Epithelial cell of proximal tubule (primary cell): ENCODE measurements at regions not wholly inside any gene's neighbourhood (a gene's known extent, or its start where the extent isn't known, plus 50 kb on each side); places are given as distances from the start of the nearest gene placed in this dataset.

Experiments
- DNase-seq: peaks from one replicate; pipeline ENCODE4 v3.0.0-alpha.2; 2011; ENCODE audit warnings: low read depth
- H3K4me3 ChIP-seq: 2 replicates; pipeline ENCODE4 v1.5.1; 2011; ENCODE audit warnings: low read depth, mild to moderate bottlenecking, low read length
- TF ChIP-seq, protein P1 (sequence below): conservative IDR thresholded peaks from 2 replicates; pipeline ENCODE4 v1.5.1; 2012; ENCODE audit warnings: low read depth, mild to moderate bottlenecking, low read length

DNA sequence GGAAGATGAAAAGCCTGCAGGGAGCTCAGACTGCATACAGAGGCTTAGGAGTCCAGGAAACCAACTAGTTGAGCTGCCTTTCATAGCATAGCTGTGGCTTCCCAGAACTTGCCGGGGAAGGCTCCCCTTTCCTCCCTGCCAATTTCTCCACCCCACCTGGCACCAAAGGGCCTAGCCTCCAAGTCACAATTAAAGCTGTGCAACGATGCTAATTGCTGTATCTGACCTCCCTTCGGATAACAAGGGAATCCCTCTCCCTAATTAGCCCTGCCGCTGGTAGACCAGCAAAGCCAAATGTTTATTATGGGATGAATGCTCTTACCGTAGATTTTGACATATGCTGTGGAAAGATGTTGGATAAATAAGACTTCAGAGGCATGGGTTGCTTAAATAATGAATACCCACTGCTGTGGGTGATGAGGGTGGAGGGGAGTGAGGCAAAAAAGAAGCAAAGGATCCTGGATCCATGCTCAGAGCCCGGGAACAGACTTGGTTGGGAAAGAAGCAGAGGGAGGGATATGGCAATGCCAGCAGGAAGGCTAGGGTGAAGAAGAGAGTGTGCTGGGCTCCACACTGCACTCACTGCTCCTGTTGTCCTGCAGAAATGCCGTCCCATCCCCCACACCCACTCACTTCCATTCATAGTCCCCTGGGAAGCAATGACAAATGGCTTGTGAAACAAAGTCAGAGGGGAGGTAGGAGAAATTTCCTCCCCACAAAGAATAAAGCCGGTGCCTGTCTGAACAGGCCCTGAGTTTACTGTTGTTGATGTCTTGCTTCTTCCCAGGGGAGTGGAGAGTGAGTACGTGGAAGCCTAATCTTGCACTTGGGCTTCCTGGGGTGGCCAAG lies 608.1 kb upstream of the CADM1 start:
- TF ChIP-seq, protein P1, sequence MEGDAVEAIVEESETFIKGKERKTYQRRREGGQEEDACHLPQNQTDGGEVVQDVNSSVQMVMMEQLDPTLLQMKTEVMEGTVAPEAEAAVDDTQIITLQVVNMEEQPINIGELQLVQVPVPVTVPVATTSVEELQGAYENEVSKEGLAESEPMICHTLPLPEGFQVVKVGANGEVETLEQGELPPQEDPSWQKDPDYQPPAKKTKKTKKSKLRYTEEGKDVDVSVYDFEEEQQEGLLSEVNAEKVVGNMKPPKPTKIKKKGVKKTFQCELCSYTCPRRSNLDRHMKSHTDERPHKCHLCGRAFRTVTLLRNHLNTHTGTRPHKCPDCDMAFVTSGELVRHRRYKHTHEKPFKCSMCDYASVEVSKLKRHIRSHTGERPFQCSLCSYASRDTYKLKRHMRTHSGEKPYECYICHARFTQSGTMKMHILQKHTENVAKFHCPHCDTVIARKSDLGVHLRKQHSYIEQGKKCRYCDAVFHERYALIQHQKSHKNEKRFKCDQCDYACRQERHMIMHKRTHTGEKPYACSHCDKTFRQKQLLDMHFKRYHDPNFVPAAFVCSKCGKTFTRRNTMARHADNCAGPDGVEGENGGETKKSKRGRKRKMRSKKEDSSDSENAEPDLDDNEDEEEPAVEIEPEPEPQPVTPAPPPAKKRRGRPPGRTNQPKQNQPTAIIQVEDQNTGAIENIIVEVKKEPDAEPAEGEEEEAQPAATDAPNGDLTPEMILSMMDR: no peak
- no peak overlapping the region for H3K4me3 ChIP-seq
- DNase-seq: no peak

- TF ChIP-seq, protein P1: no peak
- H3K4me3 ChIP-seq: no peak overlapping the region
- no peak for DNase-seq
These were observed 607.3 kb upstream of the CADM1 start for GRCh38 chr11:116111546-116111945.

GRCh38 chr11:116110802-116111201 lies 606.6 kb upstream of the CADM1 start:
- H3K4me3 ChIP-seq: no peak overlapping the region
- no peak for DNase-seq
- TF ChIP-seq, protein P1: no peak

DNA sequence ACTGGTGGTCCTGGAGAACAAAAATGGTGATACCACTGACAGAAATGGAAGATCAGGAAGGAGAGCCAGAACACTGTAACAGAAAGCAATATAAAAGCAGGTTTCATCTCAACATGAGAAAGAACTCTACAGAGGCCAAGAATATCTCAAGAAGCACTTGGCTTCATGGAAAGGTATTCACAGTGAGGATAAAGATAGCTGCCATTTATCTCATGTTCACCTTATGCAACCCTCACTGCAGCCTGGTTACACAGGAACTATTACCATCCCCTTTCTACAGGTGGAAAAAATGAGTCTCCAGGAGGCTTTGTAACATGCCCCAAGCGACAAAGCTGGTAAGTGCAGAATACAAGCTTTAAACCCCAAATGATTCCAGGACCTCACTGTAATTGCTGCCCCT lies 606.1 kb upstream of the CADM1 start:
- no peak overlapping the region for H3K4me3 ChIP-seq
- TF ChIP-seq, protein P1: no peak
- no peak for DNase-seq

DNA sequence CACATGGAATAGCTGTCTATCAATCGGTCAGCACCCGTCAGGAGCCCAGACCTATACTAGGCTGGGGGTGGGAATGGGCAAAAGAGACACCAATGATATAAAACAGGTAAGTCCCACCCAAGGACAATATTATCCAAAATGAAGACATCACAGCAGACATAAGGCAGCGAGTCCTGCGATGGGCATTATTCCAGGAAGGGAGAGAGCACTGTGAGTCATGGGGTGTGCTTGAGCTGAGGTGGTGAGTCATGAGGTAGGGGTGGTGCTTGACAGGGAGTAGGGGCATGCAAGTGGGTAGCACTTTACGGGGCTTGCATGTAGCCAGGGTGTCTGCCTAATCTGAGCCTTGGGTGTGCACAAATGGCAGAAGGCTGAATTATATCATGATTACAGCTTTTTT lies 605.0 kb upstream of the CADM1 start:
- peak; percentile 15 for DNase-seq
- H3K4me3 ChIP-seq: no peak overlapping the region
- TF ChIP-seq, protein P1: no peak

DNA sequence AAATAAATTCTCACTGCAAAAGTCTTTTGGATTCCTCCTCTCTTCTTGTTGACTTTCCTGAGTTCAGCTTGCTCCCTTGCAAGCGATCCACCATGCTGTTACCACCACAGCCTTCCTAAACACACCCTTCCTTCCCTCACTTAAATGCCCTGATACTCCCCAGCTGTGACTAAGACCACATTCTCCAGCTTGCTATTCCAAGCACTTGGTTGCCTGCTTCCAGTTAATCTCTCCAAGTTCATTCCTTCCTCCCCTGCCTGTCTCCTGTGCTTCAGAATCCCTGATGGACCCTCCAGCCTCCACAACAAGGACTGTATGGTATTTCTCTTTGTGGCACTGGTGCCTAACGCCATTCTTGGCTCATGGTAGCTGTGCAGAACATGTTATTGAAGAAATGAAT lies 603.9 kb upstream of the CADM1 start:
- TF ChIP-seq, protein P1: no peak
- H3K4me3 ChIP-seq: no peak overlapping the region
- no peak for DNase-seq

GRCh38 chr11:116107229-116107628 lies 603.0 kb upstream of the CADM1 start:
- TF ChIP-seq, protein P1: no peak
- H3K4me3 ChIP-seq: no peak overlapping the region
- DNase-seq: no peak
